Upper lobe of right lung (tissue), 1 donor: ENCODE measurements at regions not wholly inside any gene's neighbourhood (a gene's known extent, or its start where the extent isn't known, plus 50 kb on each side); places are given as distances from the start of the nearest gene placed in this dataset.

Source experiments
- ATAC-seq: fragments of 200-7000 bp; cut with Tn5 transposase; one replicate; pipeline ENCODE4 v1.9.1; 2020; ENCODE audit warnings: mild to moderate bottlenecking, moderate library complexity
- DNase-seq: peaks from one replicate; pipeline ENCODE4 v3.0.0-alpha.2; 2020
- H3K27ac ChIP-seq: fragments of 200-600 bp; one replicate; pipeline ENCODE4 v1.8.0; 2022
- H3K27me3 ChIP-seq: fragments of 200-600 bp; one replicate; pipeline ENCODE4 v1.8.0; 2022; ENCODE audit warnings: mild to moderate bottlenecking
- H3K36me3 ChIP-seq: fragments of 200-600 bp; one replicate; pipeline ENCODE4 v1.8.0; 2022
- H3K4me1 ChIP-seq: fragments of 200-600 bp; one replicate; pipeline ENCODE4 v1.8.0; 2022
- H3K4me3 ChIP-seq: fragments of 200-600 bp; one replicate; pipeline ENCODE4 v1.8.0; 2022; ENCODE audit warnings: mild to moderate bottlenecking
- H3K9me3 ChIP-seq: fragments of 200-600 bp; one replicate; pipeline ENCODE4 v1.8.0; 2022
- intact Hi-C: fragments of 100-400 bp; cut with DNase I; formaldehyde crosslinking; loops from one replicate; pipeline ENCODE4 v1.11.0; 2022
- TF ChIP-seq, protein P1 (sequence below): fragments of 200-600 bp; IDR thresholded peaks from one replicate; pipeline ENCODE4 v1.8.0; 2022; ENCODE audit warnings: antibody characterized with exemption
- donor health status: DM: no; HTN: yes; CAD: no; lungs with severe emphysema.

DNA sequence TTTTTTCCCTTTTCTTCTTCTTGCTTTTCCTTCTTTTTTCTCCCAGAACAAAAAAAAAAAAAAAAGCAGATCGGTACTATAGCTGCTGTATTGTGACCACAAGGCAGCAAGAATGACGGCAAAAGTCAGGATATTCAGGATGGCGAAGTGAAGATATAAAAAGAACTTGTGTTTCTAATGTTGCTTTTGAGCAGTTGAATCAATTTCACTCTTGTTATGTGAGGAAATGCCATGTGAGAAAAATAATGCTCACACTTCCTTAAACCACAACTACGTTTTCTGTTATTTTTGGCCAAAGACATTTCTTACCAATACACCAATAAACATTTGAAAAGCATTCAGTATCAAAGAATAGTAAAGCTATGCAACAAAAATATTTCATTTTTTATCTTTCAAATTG lies 510.5 kb downstream of the HACE1 start:
- no peak for DNase-seq
- Histone ChIP-seq H3K4me3 (no peak overlapping the region), H3K9me3 (no peaks in the 10 kb centered on the region), H3K4me1 (no peaks in the 10 kb centered on the region), H3K36me3 (no peaks in the 10 kb centered on the region), H3K27ac (no peak overlapping the region), H3K27me3 (no peaks in the 10 kb centered on the region)
- TF ChIP-seq, protein P1, sequence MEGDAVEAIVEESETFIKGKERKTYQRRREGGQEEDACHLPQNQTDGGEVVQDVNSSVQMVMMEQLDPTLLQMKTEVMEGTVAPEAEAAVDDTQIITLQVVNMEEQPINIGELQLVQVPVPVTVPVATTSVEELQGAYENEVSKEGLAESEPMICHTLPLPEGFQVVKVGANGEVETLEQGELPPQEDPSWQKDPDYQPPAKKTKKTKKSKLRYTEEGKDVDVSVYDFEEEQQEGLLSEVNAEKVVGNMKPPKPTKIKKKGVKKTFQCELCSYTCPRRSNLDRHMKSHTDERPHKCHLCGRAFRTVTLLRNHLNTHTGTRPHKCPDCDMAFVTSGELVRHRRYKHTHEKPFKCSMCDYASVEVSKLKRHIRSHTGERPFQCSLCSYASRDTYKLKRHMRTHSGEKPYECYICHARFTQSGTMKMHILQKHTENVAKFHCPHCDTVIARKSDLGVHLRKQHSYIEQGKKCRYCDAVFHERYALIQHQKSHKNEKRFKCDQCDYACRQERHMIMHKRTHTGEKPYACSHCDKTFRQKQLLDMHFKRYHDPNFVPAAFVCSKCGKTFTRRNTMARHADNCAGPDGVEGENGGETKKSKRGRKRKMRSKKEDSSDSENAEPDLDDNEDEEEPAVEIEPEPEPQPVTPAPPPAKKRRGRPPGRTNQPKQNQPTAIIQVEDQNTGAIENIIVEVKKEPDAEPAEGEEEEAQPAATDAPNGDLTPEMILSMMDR: no peak
- no peak for ATAC-seq
- intact Hi-C loops: no loop called here

DNA sequence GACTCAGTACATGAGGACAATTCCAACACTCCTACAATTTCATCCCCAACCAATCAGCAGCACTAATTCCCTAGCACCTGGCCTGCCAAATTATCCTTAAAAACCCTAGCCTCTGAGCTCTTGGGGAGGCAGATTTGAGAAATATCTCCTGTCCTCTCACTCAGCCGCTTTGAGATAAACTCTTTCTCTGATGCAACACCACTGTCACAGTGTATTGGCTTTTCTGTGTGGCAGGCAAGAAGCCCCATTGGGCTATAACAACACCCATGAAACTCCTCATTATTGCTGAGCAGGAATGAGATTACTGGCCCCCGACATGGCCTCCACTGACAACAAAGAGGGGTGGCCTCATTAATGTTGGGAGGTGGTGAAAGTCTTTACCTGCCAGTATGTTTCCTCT lies 515.5 kb downstream of the HACE1 start:
- intact Hi-C loops: no loop called here
- Histone ChIP-seq H3K4me3 (no peak overlapping the region), H3K27ac (no peak overlapping the region), H3K4me1 (no peaks in the 10 kb centered on the region), H3K27me3 (no peaks in the 10 kb centered on the region), H3K9me3 (no peaks in the 10 kb centered on the region), H3K36me3 (no peaks in the 10 kb centered on the region)
- TF ChIP-seq, protein P1: no peak
- DNase-seq: no peak
- no peak for ATAC-seq

DNA sequence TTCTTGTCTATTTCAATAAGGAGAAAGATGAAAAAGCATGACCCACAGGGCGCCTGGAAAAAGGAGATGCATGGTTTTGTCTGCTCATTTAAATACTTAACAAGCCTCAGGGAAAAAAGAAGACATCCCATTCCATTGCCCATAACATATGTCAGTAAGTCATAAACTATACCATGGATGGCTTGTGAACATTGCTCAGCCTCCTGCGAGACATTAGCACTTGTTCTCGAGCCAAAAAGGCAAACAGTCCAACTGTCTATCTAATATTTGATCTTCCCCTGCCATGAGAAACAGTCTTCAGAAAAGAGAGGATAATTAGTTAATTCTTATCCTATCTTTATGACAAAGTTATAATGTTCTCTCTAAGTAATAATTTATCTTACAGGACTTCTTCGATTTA lies 527.4 kb downstream of the HACE1 start:
- DNase-seq: no peak
- Histone ChIP-seq H3K27ac (no peak overlapping the region), H3K4me3 (no peak overlapping the region), H3K9me3 (no peaks in the 10 kb centered on the region), H3K36me3 (no peaks in the 10 kb centered on the region), H3K27me3 (no peaks in the 10 kb centered on the region), H3K4me1 (no peaks in the 10 kb centered on the region)
- TF ChIP-seq, protein P1: no peak
- ATAC-seq: no peak
- intact Hi-C loops: no loop called here

DNA sequence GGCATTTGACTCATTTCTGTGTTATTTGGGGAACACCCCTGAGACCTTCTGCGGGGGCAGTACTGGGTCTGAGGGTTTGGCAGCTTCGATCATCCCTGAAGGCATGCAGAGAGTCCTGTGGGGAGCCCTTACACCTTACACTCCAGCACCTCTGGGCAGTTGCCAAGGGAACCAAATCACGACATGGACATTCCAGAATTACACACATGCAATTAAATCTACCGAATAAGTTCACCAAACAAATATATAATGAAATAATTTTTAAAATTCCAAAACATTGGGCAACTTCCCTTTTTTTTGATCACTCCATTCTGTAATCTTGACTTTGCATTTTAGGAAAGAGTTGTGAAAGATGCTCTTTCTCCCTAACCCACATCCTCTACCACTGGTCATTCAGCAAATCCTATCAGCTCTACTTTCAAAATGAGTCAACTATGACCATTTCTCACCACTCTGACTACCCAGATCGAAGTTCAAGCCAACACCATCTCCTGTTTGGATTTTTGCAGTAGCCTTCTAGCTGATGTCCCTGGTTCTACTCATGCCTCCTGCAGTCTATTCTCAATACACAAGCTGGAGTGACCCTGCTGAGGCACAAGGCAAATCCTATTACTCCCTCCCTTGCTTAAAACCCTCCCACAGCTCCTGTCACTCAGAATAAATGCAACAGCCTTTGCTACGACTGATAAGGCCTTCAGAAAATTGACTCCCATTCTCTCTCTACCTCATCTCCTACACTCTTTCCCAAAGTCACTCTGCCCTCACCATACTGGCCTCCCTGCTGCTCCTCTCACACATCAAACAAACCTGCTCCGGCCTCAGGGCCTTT lies 533.3 kb downstream of the HACE1 start:
- Histone ChIP-seq H3K9me3 (no peaks in the 10 kb centered on the region), H3K36me3 (no peaks in the 10 kb centered on the region), H3K4me3 (no peak overlapping the region), H3K27ac (no peak overlapping the region), H3K4me1 (no peaks in the 10 kb centered on the region), H3K27me3 (no peaks in the 10 kb centered on the region)
- intact Hi-C loops: no loop called here
- TF ChIP-seq, protein P1: no peak
- no peak for DNase-seq
- ATAC-seq: peak; percentile 68

DNA sequence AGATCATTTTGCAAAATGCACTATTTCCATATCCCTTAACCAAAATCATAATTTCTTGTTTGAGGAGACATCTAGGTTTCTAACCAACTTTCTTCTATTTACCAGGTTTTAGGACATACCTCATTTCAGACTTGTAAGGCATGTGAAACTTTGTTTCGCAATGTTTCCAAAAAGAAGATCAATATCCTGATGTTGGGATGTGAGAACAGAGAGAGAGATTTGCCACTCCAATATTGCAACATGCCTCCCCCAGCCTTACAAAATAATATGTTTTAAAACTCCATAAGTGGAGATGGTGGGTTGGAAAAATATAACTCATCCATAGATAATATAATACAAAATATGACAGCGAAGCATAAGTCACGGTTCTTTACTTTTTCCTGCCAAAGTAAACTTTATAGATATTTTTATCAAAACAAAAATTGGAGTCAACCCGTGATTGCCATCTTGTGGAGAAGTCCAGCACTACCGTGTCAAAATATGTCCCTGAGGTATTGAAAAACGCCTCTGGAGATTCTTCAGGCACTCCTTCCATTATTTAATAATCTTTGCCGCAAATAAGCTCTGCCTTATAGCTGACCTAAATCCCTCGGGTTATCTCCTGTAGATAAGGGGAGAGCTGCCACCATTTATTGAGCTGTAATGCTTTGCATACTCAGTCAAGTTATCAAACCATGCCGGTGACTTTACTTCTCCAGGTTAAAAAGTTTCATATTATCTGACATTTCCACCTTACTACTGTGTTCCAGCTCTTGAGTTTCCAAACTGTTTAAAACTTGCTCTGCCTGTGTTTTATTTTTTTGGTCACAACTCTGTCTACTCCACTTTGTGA lies 534.2 kb downstream of the HACE1 start:
- intact Hi-C loops: no loop called here
- H3K27ac ChIP-seq: no peak overlapping the region
- TF ChIP-seq, protein P1: peak; percentile 63
- H3K4me1 ChIP-seq: no peaks in the 10 kb centered on the region
- H3K36me3 ChIP-seq: no peaks in the 10 kb centered on the region
- no peak for ATAC-seq
- no peaks in the 10 kb centered on the region for H3K9me3 ChIP-seq
- DNase-seq: no peak
- no peaks in the 10 kb centered on the region for H3K27me3 ChIP-seq
- H3K4me3 ChIP-seq: no peak overlapping the region
